ENCODE measurements at regions not wholly inside any gene's neighbourhood (a gene's known extent, or its start where the extent isn't known, plus 50 kb on each side); places are given as distances from the start of the nearest gene placed in this dataset.
"Not testable (repeated sequence)": the region's sequence is repeated elsewhere in the genome, so short reads cannot be mapped to it uniquely, and the experiment has no call there.

DNA sequence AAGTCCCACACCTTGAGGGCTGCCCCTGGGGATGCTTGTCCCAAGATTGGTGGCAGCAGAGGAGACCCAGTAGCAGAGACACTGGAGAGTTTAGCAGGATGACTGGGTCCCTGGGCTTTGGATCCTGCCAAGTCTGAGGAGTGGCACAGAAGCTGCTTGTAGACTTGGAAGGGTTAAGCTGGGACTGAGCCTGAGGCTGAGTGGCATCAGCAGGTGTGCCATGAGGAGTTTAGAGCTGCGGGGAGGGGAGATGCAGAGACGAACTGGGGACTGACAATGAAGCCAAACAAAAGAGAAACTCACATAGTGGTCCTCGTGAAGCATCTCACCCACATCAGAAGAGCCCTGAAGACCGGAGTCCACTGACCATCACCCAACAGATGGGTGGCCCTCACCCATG lies 329.7 kb upstream of the KLHL29 start:
- TF ChIP-seq, protein P1, sequence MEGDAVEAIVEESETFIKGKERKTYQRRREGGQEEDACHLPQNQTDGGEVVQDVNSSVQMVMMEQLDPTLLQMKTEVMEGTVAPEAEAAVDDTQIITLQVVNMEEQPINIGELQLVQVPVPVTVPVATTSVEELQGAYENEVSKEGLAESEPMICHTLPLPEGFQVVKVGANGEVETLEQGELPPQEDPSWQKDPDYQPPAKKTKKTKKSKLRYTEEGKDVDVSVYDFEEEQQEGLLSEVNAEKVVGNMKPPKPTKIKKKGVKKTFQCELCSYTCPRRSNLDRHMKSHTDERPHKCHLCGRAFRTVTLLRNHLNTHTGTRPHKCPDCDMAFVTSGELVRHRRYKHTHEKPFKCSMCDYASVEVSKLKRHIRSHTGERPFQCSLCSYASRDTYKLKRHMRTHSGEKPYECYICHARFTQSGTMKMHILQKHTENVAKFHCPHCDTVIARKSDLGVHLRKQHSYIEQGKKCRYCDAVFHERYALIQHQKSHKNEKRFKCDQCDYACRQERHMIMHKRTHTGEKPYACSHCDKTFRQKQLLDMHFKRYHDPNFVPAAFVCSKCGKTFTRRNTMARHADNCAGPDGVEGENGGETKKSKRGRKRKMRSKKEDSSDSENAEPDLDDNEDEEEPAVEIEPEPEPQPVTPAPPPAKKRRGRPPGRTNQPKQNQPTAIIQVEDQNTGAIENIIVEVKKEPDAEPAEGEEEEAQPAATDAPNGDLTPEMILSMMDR (IDR thresholded peaks at IDR 0.05; ENCODE audit: insufficient read depth, low read length, missing control alignments) = no peak
- DNase-seq (ENCODE audit: low read depth, low spot score) = no peak
- POLR2A ChIA-PET = no interaction called here
- CTCF ChIA-PET = no interaction called here
- no peak overlapping the region for H3K4me3 ChIP-seq (ENCODE audit: low read depth, low read length)

DNA sequence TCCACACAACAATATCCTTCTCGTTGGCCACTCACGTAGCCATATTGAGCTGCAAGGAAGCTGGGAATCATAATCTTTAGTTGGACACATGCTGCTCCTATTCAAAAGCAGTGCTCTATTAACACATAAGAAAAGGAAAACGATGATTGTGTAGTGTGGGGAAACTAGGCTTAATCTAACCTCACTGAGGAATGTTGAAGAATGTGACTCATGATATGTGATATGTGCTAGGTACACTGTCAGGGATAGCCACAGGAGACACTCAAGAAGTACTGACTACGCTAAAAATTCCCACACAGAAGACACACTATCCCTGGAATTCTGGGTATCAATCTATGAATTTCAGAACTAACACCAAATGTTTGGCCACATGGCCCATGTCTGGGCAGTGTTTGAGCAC lies 328.1 kb upstream of the KLHL29 start:
- H3K4me3 ChIP-seq (ENCODE audit: low read depth, low read length); POLR2A ChIA-PET; CTCF ChIA-PET; DNase-seq (ENCODE audit: low read depth, low spot score): not testable (repeated sequence)

DNA sequence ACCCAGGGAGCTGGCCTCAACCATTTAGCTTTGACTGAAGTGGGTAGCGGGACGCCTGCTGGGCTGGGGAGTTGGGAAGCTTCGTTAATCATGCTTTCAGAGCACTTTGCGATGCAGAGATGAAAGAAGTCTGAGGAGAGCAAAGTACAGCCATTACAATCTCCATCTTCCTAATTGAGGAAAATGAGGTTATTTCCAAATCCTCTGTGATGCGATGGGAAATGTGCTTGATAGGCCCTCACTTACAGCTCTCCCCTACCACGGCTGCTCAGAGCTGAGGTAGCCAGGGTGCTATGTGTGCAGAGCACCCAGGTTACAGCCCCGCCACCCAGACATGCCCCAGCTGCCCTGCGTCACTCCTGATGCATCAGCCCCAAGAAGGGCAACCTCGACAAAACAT lies 326.5 kb upstream of the KLHL29 start:
- TF ChIP-seq, protein P1 (IDR thresholded peaks at IDR 0.05; ENCODE audit: insufficient read depth, low read length, missing control alignments) = no peak
- no peak overlapping the region for H3K4me3 ChIP-seq (ENCODE audit: low read depth, low read length)
- ChIA-PET CTCF (no interaction called here), POLR2A (no interaction called here)
- DNase-seq (ENCODE audit: low read depth, low spot score) = no peak

DNA sequence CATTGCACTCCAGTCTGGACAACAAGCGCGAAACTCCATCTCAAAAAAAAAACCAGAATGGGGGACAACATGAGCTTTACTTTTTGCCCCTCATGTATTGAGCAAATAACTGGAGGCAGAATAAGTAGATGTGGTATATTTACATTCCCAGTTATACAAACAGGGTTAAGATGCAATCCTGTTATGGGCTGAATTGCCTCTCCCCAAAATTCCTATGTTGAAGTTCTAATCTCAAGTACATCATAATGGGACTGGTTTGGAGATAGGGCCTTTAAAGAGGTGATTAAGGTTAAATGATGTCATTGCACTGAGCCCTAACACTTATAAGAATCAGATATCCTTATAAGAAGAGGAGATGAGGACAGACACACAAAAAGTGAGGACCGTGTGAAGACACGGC lies 319.8 kb upstream of the KLHL29 start:
- no peak overlapping the region for H3K4me3 ChIP-seq (ENCODE audit: low read depth, low read length)
- no peak for DNase-seq (ENCODE audit: low read depth, low spot score)
- POLR2A ChIA-PET = no interaction called here
- CTCF ChIA-PET = no interaction called here
- TF ChIP-seq, protein P1 (IDR thresholded peaks at IDR 0.05; ENCODE audit: insufficient read depth, low read length, missing control alignments) = no peak

DNA sequence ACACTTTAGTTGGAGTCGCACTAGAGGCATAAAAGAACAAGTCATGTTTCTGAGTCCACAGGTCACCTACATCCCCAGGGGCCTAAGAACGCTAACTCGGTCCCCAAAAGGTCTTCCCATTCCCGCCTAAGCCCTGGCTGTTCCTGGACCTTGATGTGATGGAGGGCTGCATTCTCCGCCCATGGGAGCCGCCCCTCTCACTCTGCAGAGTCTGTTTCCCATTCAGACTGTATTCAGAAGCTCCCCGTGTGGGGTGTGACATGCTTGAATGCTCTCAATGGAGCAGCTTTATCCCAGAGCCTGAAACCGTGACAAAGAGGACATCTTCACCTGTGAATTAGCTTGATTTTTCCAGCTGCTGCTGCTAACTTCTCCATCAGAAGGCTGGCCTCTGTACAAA lies 319.0 kb upstream of the KLHL29 start:
- POLR2A ChIA-PET = no interaction called here
- no peak for DNase-seq (ENCODE audit: low read depth, low spot score)
- CTCF ChIA-PET = no interaction called here
- TF ChIP-seq, protein P1 (IDR thresholded peaks at IDR 0.05; ENCODE audit: insufficient read depth, low read length, missing control alignments) = no peak
- H3K4me3 ChIP-seq (ENCODE audit: low read depth, low read length) = no peak overlapping the region

DNA sequence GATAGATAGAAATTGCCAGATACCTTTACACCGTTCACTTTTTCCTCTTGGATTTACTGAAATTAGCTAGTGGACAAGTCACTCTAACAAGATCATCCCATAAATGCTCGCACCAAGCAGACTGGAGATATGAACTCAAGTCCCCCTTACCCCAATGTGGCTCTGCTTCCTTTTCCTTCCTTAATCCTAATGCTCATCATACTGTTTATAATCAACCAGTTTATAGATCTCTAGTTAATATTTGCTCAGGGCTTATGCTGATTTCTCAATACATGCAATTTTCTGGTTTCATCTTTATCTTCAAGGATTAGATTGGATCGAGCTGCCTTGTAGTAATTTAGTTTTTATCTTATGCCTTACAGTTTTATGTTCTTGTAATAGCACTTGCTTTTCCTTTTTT lies 318.3 kb upstream of the KLHL29 start:
- ChIA-PET POLR2A (no interaction called here), CTCF (no interaction called here)
- TF ChIP-seq, protein P1 (IDR thresholded peaks at IDR 0.05; ENCODE audit: insufficient read depth, low read length, missing control alignments) = no peak
- H3K4me3 ChIP-seq (ENCODE audit: low read depth, low read length) = no peak overlapping the region
- DNase-seq (ENCODE audit: low read depth, low spot score) = no peak

DNA sequence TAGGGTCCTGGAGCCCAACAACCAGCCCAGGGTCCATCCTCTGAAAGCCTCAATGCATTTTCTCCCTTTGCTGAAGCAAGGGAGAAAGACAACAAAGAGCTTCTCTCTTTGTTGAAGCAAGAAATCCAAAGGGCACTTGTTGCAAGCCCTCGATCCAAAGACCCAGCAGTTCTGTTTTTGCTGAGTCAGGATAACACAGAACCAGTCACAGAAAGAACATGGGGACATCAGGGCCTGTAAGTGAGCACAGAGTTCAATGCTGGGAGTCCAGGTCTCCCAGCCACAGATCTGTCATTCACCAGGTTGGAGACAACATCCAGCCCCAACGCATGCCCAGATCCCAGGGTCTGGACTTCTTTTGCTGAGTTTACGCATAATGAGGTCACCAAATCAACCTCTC lies 315.8 kb upstream of the KLHL29 start:
- H3K4me3 ChIP-seq (ENCODE audit: low read depth, low read length) = no peak overlapping the region
- no peak for DNase-seq (ENCODE audit: low read depth, low spot score)
- TF ChIP-seq, protein P1 (IDR thresholded peaks at IDR 0.05; ENCODE audit: insufficient read depth, low read length, missing control alignments) = no peak
- ChIA-PET CTCF (no interaction called here), POLR2A (no interaction called here)

Measured in AG04449 (cell line).